IMR-90 (cell line): ENCODE measurements at regions not wholly inside any gene's neighbourhood (a gene's known extent, or its start where the extent isn't known, plus 50 kb on each side); places are given as distances from the start of the nearest gene placed in this dataset.

ENCODE experiments used
- ATAC-seq: fragments of 200-7000 bp; cut with Tn5 transposase; 2 replicates; pipeline ENCODE4 v1.9.1; 2020; ENCODE audit warnings: low read depth, mild to moderate bottlenecking, moderate library complexity
- BruUV-seq: library from RNA; stranded (reverse); fragments of 400-500 nt; replicated peaks from 2 replicates; lab custom pipeline; 2021; lab: Mats Ljungman, UMichigan
- CTCF ChIA-PET: fragments of 300-600 bp; formaldehyde crosslinking; extraction: SDS; loops from one replicate; lab custom pipeline; 2021; ENCODE audit warnings: antibody characterized with exemption; lab: Yijun Ruan, JAX
- POLR2A ChIA-PET: fragments of 300-600 bp; sonication (Branson Sonifier 250); formaldehyde crosslinking; loops from one replicate; lab custom pipeline; 2022; ENCODE audit warnings: antibody characterized with exemption; ENCODE audit not compliant: unreplicated experiment; lab: Charles Lee
- DNase-seq: peaks from one replicate; pipeline ENCODE4 v3.0.0; 2013
- H2AFZ ChIP-seq: replicated peaks from 2 replicates; pipeline ENCODE3; 2013; ENCODE audit warnings: low read length, mild to moderate bottlenecking; ENCODE audit not compliant: poor library complexity
- H2AK5ac ChIP-seq: 2 replicates; pipeline ENCODE4 v1.6.1; 2013; ENCODE audit warnings: low read depth, low read length, inconsistent platforms
- H2AK9ac ChIP-seq: replicated peaks from 2 replicates; pipeline ENCODE3; 2013; ENCODE audit warnings: mild to moderate bottlenecking, low read depth, low read length, moderate library complexity; ENCODE audit not compliant: poor library complexity
- H2BK120ac ChIP-seq: 2 replicates; pipeline ENCODE4 v1.6.1; 2013; ENCODE audit warnings: low read depth, low read length, inconsistent platforms
- H2BK15ac ChIP-seq: 3 replicates; pipeline ENCODE4 v1.6.1; 2013; ENCODE audit warnings: low read depth, low read length, inconsistent platforms
- H2BK20ac ChIP-seq: 2 replicates; pipeline ENCODE4 v1.6.1; 2013; ENCODE audit warnings: low read depth, mild to moderate bottlenecking, inconsistent platforms, low read length, moderate library complexity
- H2BK5ac ChIP-seq: 2 replicates; pipeline ENCODE4 v1.6.1; 2013; ENCODE audit warnings: mild to moderate bottlenecking, low read depth, low read length, inconsistent platforms; ENCODE audit not compliant: poor library complexity, severe bottlenecking
- H3K14ac ChIP-seq: replicated peaks from 2 replicates; pipeline ENCODE4 v1.6.1; 2013; ENCODE audit warnings: low read depth, low read length, inconsistent platforms
- H3K18ac ChIP-seq: 2 replicates; pipeline ENCODE4 v1.6.1; 2013; ENCODE audit warnings: low read depth, low read length, control low read depth
- H3K23ac ChIP-seq: 2 replicates; pipeline ENCODE4 v1.6.1; 2013; ENCODE audit warnings: low read depth, low read length, inconsistent platforms
- H3K27ac ChIP-seq: 2 replicates; pipeline ENCODE4 v1.5.1; 2013; ENCODE audit warnings: mild to moderate bottlenecking, control low read depth, low read length; ENCODE audit not compliant: insufficient read depth
- H3K27me3 ChIP-seq: 2 replicates; pipeline ENCODE4 v1.6.1; 2013; ENCODE audit warnings: low read length; ENCODE audit not compliant: control insufficient read depth, insufficient read depth
- H3K36me3 ChIP-seq: 2 replicates; pipeline ENCODE4 v1.6.1; 2013; ENCODE audit warnings: low read length, mixed read lengths; ENCODE audit not compliant: control insufficient read depth, insufficient read depth
- H3K4ac ChIP-seq: 2 replicates; pipeline ENCODE4 v1.6.1; 2013; ENCODE audit warnings: low read depth, low read length, inconsistent platforms
- H3K4me1 ChIP-seq: 2 replicates; pipeline ENCODE4 v1.6.1; 2013; ENCODE audit warnings: low read length, mixed read lengths; ENCODE audit not compliant: control insufficient read depth, insufficient read depth
- H3K4me2 ChIP-seq: 2 replicates; pipeline ENCODE4 v1.6.1; 2013; ENCODE audit warnings: low read depth, mild to moderate bottlenecking, control low read depth, low read length, moderate library complexity
- H3K4me3 ChIP-seq: 2 replicates; pipeline ENCODE4 v1.5.1; 2013; ENCODE audit warnings: low read depth, mild to moderate bottlenecking, control low read depth, low read length, moderate library complexity; ENCODE audit not compliant: insufficient read depth
- H3K56ac ChIP-seq: 2 replicates; pipeline ENCODE4 v1.6.1; 2013; ENCODE audit warnings: low read length, inconsistent platforms; ENCODE audit not compliant: insufficient read depth; ENCODE audit errors: extremely low read depth
- H3K79me1 ChIP-seq, 2 experiments: 2 replicates each; pipeline ENCODE4 v1.6.1; 2013; ENCODE audit warnings: low read length in 2 of 2, inconsistent platforms in 1 of 2, low read depth in 1 of 2
- H3K9ac ChIP-seq: 2 replicates; pipeline ENCODE4 v1.6.1; 2013; ENCODE audit warnings: low read depth, low read length, control low read depth
- H3K9me1 ChIP-seq: 2 replicates; pipeline ENCODE4 v1.6.1; 2013; ENCODE audit warnings: low read length, inconsistent platforms; ENCODE audit not compliant: insufficient read depth
- H3K9me3 ChIP-seq: 2 replicates; pipeline ENCODE4 v1.6.1; 2013; ENCODE audit warnings: low read length; ENCODE audit not compliant: control insufficient read depth, insufficient read depth
- H4K20me1 ChIP-seq: 2 replicates; pipeline ENCODE4 v1.6.1; 2013; ENCODE audit warnings: low read length, inconsistent platforms; ENCODE audit not compliant: insufficient read depth
- H4K5ac ChIP-seq: 2 replicates; pipeline ENCODE4 v1.6.1; 2013; ENCODE audit warnings: mild to moderate bottlenecking, low read depth, low read length, control low read depth
- H4K8ac ChIP-seq, 2 experiments: 2 replicates each; pipeline ENCODE4 v1.6.1; 2013; ENCODE audit warnings: low read depth in 2 of 2, low read length in 2 of 2, control low read depth in 1 of 2, inconsistent platforms in 1 of 2
- H4K91ac ChIP-seq: 2 replicates; pipeline ENCODE4 v1.6.1; 2013; ENCODE audit warnings: low read depth, low read length, inconsistent platforms; ENCODE audit not compliant: insufficient read depth
- BHLHE40 ChIP-seq: fragments of 150-350 bp; IDR thresholded peaks from 2 replicates; pipeline ENCODE4 v1.6.1; 2016; ENCODE audit warnings: mild to moderate bottlenecking, low read depth, low read length
- CEBPB ChIP-seq: IDR thresholded peaks from 2 replicates; pipeline ENCODE4 v1.6.1; 2012; ENCODE audit warnings: low read depth, low read length, improper control_type of control experiment
- MXI1 ChIP-seq: IDR thresholded peaks from 2 replicates; pipeline ENCODE4 v1.6.1; 2012; ENCODE audit warnings: low read depth, mild to moderate bottlenecking, low read length, moderate library complexity, borderline replicate concordance
- WGBS, 2 experiments: methylation state at CpG; one replicate each; pipeline versions ENCODE4 v1.1.5 to v1.1.7; 2013; ENCODE audit warnings: missing lambda C conversion rate in 2 of 2; ENCODE audit not compliant: insufficient read length in 1 of 2; ENCODE audit errors: extremely low coverage in 2 of 2; 5-methylcytosine and 5-hydroxymethylcytosine counted together
- dilution Hi-C: fragments of 300-500 bp; cut with HindIII; formaldehyde crosslinking; loops from one replicate; pipeline ENCODE4 v1.14.3; 2018; ENCODE audit warnings: low sequenced_read_pairs; ENCODE audit not compliant: unreplicated experiment
- in situ Hi-C: fragments of 300-500 bp; cut with MboI; formaldehyde crosslinking; loops from 3 replicates; pipeline ENCODE4 v1.14.3; 2019; ENCODE audit warnings: low sequenced_read_pairs, inconsistent platforms, mixed read lengths
- intact Hi-C: fragments of 100-400 bp; cut with micrococcal nuclease; formaldehyde crosslinking; loops from 2 replicates; pipeline ENCODE4 v1.10.0; 2022
- TF ChIP-seq, protein P1 (sequence below): fragments of 150-350 bp; IDR thresholded peaks from 2 replicates; pipeline ENCODE4 v1.6.1; 2017; ENCODE audit warnings: mild to moderate bottlenecking, antibody characterized with exemption, low read length, low read depth
- TF ChIP-seq, protein P2 (sequence below): conservative IDR thresholded peaks from 2 replicates; pipeline ENCODE4 v1.5.1; 2012; ENCODE audit warnings: mild to moderate bottlenecking, low read depth, low read length, improper control_type of control experiment

DNA sequence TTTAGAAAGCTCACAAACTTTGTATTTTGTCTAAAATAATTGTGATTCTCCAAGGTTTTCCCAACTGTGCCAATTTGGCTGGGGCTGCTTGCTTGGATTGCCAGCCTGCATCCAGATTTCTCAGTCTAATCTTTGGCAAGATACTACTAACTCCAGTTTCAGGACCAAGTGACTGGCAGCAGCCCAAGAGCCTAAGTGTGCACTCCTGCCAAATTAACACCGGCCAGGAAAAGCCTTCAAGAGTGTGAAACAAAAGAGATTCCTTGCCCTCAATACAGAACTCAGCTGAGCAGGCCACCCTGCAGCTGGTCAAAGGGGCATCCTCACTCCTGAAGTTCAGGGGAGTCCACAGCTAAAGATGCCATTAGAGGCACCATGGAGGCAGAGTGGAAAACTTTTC lies 589.0 kb upstream of the ACVR2A start:
- POLR2A ChIA-PET, result no interaction called here
- Histone ChIP-seq H3K4ac (no peak overlapping the region), H2AK9ac (no peak overlapping the region), H4K91ac (no peak overlapping the region), H3K56ac (no peak overlapping the region), H2AFZ (no peak overlapping the region), H2BK15ac (no peak overlapping the region), H2AK5ac (no peak overlapping the region), H3K9ac (no peak overlapping the region), H3K18ac (no peak overlapping the region), H3K4me2 (no peak overlapping the region), H3K4me1 (no peaks in the 10 kb centered on the region), H3K27ac (no peak overlapping the region), H2BK5ac (no peak overlapping the region), H3K79me1 (no peaks in the 10 kb centered on the region), H3K23ac (no peak overlapping the region), H4K20me1 (no peaks in the 10 kb centered on the region), H2BK120ac (no peak overlapping the region), H3K27me3 (no peaks in the 10 kb centered on the region), H3K14ac (no peak overlapping the region), H4K8ac (no peak overlapping the region), H4K5ac (no peak overlapping the region), H3K9me1 (no peaks in the 10 kb centered on the region), H3K9me3 (no peaks in the 10 kb centered on the region; the same call in 1 of the 2 replicates), H2BK20ac (no peak overlapping the region), H3K4me3 (no peak overlapping the region), H3K36me3 (no peaks in the 10 kb centered on the region)
- TF ChIP-seq CEBPB (no peak), MXI1 (no peak), BHLHE40 (no peak)
- TF ChIP-seq, protein P1, sequence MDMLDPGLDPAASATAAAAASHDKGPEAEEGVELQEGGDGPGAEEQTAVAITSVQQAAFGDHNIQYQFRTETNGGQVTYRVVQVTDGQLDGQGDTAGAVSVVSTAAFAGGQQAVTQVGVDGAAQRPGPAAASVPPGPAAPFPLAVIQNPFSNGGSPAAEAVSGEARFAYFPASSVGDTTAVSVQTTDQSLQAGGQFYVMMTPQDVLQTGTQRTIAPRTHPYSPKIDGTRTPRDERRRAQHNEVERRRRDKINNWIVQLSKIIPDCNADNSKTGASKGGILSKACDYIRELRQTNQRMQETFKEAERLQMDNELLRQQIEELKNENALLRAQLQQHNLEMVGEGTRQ, result no peak
- TF ChIP-seq, protein P2, sequence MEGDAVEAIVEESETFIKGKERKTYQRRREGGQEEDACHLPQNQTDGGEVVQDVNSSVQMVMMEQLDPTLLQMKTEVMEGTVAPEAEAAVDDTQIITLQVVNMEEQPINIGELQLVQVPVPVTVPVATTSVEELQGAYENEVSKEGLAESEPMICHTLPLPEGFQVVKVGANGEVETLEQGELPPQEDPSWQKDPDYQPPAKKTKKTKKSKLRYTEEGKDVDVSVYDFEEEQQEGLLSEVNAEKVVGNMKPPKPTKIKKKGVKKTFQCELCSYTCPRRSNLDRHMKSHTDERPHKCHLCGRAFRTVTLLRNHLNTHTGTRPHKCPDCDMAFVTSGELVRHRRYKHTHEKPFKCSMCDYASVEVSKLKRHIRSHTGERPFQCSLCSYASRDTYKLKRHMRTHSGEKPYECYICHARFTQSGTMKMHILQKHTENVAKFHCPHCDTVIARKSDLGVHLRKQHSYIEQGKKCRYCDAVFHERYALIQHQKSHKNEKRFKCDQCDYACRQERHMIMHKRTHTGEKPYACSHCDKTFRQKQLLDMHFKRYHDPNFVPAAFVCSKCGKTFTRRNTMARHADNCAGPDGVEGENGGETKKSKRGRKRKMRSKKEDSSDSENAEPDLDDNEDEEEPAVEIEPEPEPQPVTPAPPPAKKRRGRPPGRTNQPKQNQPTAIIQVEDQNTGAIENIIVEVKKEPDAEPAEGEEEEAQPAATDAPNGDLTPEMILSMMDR, result no peak
- no CpG with 5 or more reads among the region's 1 CpG for WGBS, 2 experiments
- intact Hi-C loops (no loop called here), in situ Hi-C loops (no loop called here), dilution Hi-C loops (no loop called here)
- DNase-seq (no peak), ATAC-seq (no peak)
- no TSS peak for BruUV-seq
- CTCF ChIA-PET, result no interaction called here
